ENCODE measurements at regions not wholly inside any gene's neighbourhood (a gene's known extent, or its start where the extent isn't known, plus 50 kb on each side); places are given as distances from the start of the nearest gene placed in this dataset.

GRCh38 chr3:72382460-72382859 lies 465.8 kb downstream of the SHQ1 start:
- H3K4me1 ChIP-seq: peaks cover 0 to 25% (median 10%) of the 10 kb centered on the region in 4 donors
- H3K4me3 ChIP-seq: no peak overlapping the region
- intact Hi-C loops (cut with DNase I; ENCODE audit: low total_unique reads): no loop called here
- H3K27me3 ChIP-seq: no peaks in the 10 kb centered on the region
- no peaks in the 10 kb centered on the region for H3K9me3 ChIP-seq
- H3K27ac ChIP-seq: no peak overlapping the region
- no peak for TF ChIP-seq CTCF (IDR thresholded peaks at IDR 0.05)
- H3K36me3 ChIP-seq: peaks cover 10 to 16% (median 14%) of the 10 kb centered on the region in 3 donors
- DNase-seq: no peak

DNA sequence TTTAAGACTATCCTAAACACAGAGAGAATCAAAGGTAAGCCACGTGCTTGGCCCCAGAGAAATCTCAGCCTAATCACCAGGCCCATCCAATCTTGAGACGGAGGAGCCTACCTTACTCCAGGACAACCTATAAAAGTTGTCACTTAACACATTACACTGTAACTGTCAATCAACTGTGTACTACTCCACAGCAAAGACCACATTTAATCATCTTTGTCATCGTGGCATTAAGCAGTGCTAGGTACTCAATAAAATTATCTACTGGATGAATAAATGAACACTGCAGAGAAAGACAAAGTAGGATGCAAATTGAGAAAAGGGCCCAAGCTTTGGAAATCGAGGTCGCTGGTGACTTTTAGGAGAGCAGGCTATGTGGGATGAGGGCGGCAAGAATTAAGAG lies 466.7 kb downstream of the SHQ1 start:
- Histone ChIP-seq H3K4me1 (peaks cover 0 to 25% (median 10%) of the 10 kb centered on the region in 4 donors), H3K36me3 (peaks cover 11 to 21% (median 17%) of the 10 kb centered on the region in 3 donors)

GRCh38 chr3:72380711-72381493 lies 467.3 kb downstream of the SHQ1 start:
- Histone ChIP-seq H3K27me3 (no peaks in the 10 kb centered on the region), H3K4me1 (peaks cover 0 to 25% (median 10%) of the 10 kb centered on the region in 4 donors), H3K36me3 (peaks cover 11 to 21% (median 17%) of the 10 kb centered on the region in 3 donors), H3K9me3 (no peaks in the 10 kb centered on the region), H3K27ac (no peak overlapping the region), H3K4me3 (no peak overlapping the region)
- intact Hi-C loops (cut with DNase I; ENCODE audit: low total_unique reads): no loop called here
- TF ChIP-seq CTCF (IDR thresholded peaks at IDR 0.05): no peak
- DNase-seq: no peak

More for the DNA sequence above, 466.7 kb downstream of the SHQ1 start:
- no peak overlapping the region for H3K4me3 ChIP-seq
- no peak for DNase-seq
- no peaks in the 10 kb centered on the region for H3K9me3 ChIP-seq
- intact Hi-C loops (cut with DNase I; ENCODE audit: low total_unique reads): no loop called here
- no peak for TF ChIP-seq CTCF (IDR thresholded peaks at IDR 0.05)
- no peaks in the 10 kb centered on the region for H3K27me3 ChIP-seq
- no peak overlapping the region for H3K27ac ChIP-seq

GRCh38 chr3:72380193-72380592 lies 468.1 kb downstream of the SHQ1 start:
- DNase-seq: no peak
- peaks cover 0 to 20% (median 11%) of the 10 kb centered on the region in 4 donors for H3K4me1 ChIP-seq
- no peak overlapping the region for H3K27ac ChIP-seq

DNA sequence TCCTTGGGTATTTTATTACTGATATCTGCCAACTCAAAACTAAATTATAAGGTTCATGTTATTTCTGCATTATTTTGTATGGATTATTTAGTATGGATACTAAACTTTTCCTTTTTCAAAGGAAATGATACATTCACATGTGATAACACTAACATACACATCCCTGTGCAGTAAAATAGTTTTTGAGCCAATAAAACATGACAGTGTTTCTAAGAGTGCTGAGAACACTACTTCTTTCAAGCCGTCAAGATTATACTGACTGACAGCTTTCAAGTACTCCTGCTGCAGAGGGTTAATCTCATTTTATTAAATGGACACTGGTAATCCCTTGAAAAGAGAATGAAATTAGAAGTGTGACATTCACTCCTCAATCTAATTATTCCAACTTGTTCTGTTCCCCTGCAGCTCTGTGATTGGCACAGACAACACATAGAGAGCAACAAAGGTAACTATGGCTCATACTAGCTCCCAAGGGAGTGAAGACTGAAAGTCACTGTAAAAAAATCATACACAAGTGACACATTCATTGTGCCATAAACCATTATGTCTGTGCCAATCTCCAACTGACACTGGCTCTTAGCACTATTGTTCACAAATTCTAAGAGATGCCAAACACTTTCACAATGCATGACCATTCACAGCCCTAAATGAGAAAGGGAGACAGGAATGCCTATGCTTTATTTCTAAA lies 468.6 kb downstream of the SHQ1 start:
- no peak for TF ChIP-seq CTCF (IDR thresholded peaks at IDR 0.05)
- no peaks in the 10 kb centered on the region for H3K27me3 ChIP-seq
- no peak overlapping the region for H3K4me3 ChIP-seq
- peaks cover 0 to 15% (median 10%) of the 10 kb centered on the region in 4 donors for H3K4me1 ChIP-seq
- peaks cover 11 to 21% (median 17%) of the 10 kb centered on the region in 3 donors for H3K36me3 ChIP-seq
- H3K9me3 ChIP-seq: no peaks in the 10 kb centered on the region
- DNase-seq: no peak
- H3K27ac ChIP-seq: no peak overlapping the region
- intact Hi-C loops (cut with DNase I; ENCODE audit: low total_unique reads): no loop called here

More at GRCh38 chr3:72380193-72380592, 468.1 kb downstream of the SHQ1 start:
- Histone ChIP-seq H3K36me3 (peaks cover 11 to 21% (median 17%) of the 10 kb centered on the region in 3 donors), H3K4me3 (no peak overlapping the region), H3K27me3 (no peaks in the 10 kb centered on the region), H3K9me3 (no peaks in the 10 kb centered on the region)
- TF ChIP-seq CTCF (IDR thresholded peaks at IDR 0.05): no peak
- intact Hi-C loops (cut with DNase I; ENCODE audit: low total_unique reads): no loop called here

Measured in tibial artery (tissue), 4 donors.